ENCODE measurements at regions not wholly inside any gene's neighbourhood (a gene's known extent, or its start where the extent isn't known, plus 50 kb on each side); places are given as distances from the start of the nearest gene placed in this dataset.

- ATAC-seq = no peak
- DNase-seq = no peak
- Histone ChIP-seq H3K4me3 (no peak overlapping the region), H3K9me3 (no peaks in the 10 kb centered on the region), H3K27ac (no peak overlapping the region), H3K27me3 (no peaks in the 10 kb centered on the region), H3K4me1 (no peaks in the 10 kb centered on the region), H3K36me3 (no peaks in the 10 kb centered on the region)
- no peak for TF ChIP-seq CTCF (IDR thresholded peaks at IDR 0.05)
- WGBS, 2 donors = 70 to 80% methylated on average over 5 of the region's 5 CpGs
- no peak for FAIRE-seq
- intact Hi-C loops (cut with DNase I) = no loop called here
Measured at GRCh38 chr2:84201158-84201557, 257.9 kb downstream of the SUCLG1 start.

- FAIRE-seq (no peak), DNase-seq (no peak), ATAC-seq (no peak)
- no peaks in the 10 kb centered on the region for H3K36me3 ChIP-seq
- no peaks in the 10 kb centered on the region for H3K27me3 ChIP-seq
- intact Hi-C loops (cut with DNase I) = no loop called here
- no peak overlapping the region for H3K4me3 ChIP-seq
- no peaks in the 10 kb centered on the region for H3K9me3 ChIP-seq
- H3K4me1 ChIP-seq = no peaks in the 10 kb centered on the region
- TF ChIP-seq CTCF (IDR thresholded peaks at IDR 0.05) = no peak
- no peak overlapping the region for H3K27ac ChIP-seq
- WGBS, 2 donors = 90% methylated on average over 1 of the region's 1 CpG
Measured at GRCh38 chr2:84197901-84198300, 261.2 kb downstream of the SUCLG1 start.

GRCh38 chr2:84194949-84195644 is 264.0 kb downstream of the SUCLG1 start:
- H3K27me3 ChIP-seq = no peaks in the 10 kb centered on the region
- DNase-seq (no peak), ATAC-seq (no peak), FAIRE-seq (no peak)
- no peak overlapping the region for H3K4me3 ChIP-seq
- intact Hi-C loops (cut with DNase I) = no loop called here
- no peaks in the 10 kb centered on the region for H3K9me3 ChIP-seq
- no peaks in the 10 kb centered on the region for H3K4me1 ChIP-seq
- H3K27ac ChIP-seq = no peak overlapping the region
- TF ChIP-seq CTCF (IDR thresholded peaks at IDR 0.05) = no peak
- no peaks in the 10 kb centered on the region for H3K36me3 ChIP-seq
- 33 to 39% methylated on average over 3 of the region's 3 CpGs for WGBS, 2 donors

GRCh38 chr2:84194181-84194580 is 264.9 kb downstream of the SUCLG1 start:
- ATAC-seq (no peak), DNase-seq (no peak), FAIRE-seq (no peak)
- Histone ChIP-seq H3K36me3 (no peaks in the 10 kb centered on the region), H3K4me1 (no peaks in the 10 kb centered on the region), H3K9me3 (no peaks in the 10 kb centered on the region), H3K4me3 (no peak overlapping the region), H3K27me3 (no peaks in the 10 kb centered on the region), H3K27ac (no peak overlapping the region)
- 80 to 91% methylated on average over 2 of the region's 2 CpGs for WGBS, 2 donors
- intact Hi-C loops (cut with DNase I) = no loop called here
- no peak for TF ChIP-seq CTCF (IDR thresholded peaks at IDR 0.05)

GRCh38 chr2:84187258-84187657 is 271.8 kb downstream of the SUCLG1 start:
- Histone ChIP-seq H3K4me3 (no peak overlapping the region), H3K27me3 (no peaks in the 10 kb centered on the region), H3K27ac (no peak overlapping the region), H3K4me1 (no peaks in the 10 kb centered on the region), H3K9me3 (no peaks in the 10 kb centered on the region), H3K36me3 (no peaks in the 10 kb centered on the region)
- no peak for TF ChIP-seq CTCF (IDR thresholded peaks at IDR 0.05)
- no peak for FAIRE-seq
- ATAC-seq = no peak
- 38 to 44% methylated on average over 3 of the region's 3 CpGs for WGBS, 2 donors
- intact Hi-C loops (cut with DNase I) = no loop called here
- no peak for DNase-seq

All from pancreas (tissue), 10 donors.